H1 (cell line): ENCODE measurements at regions not wholly inside any gene's neighbourhood (a gene's known extent, or its start where the extent isn't known, plus 50 kb on each side); places are given as distances from the start of the nearest gene placed in this dataset.

Source experiments
- BRCA1 ChIP-seq: IDR thresholded peaks from 2 replicates; pipeline ENCODE4 v1.6.1; 2012; ENCODE audit warnings: low read depth, low read length, improper control_type of control experiment
- CBX8 ChIP-seq: fragments of 300-800, 300-1000 bp; sonication (generic); IDR thresholded peaks from 2 replicates; pipeline ENCODE4 v1.7.1; 2016; ENCODE audit warnings: low read depth, low read length, borderline replicate concordance
- CHD1 ChIP-seq: IDR thresholded peaks from 2 replicates; pipeline ENCODE4 v1.6.1; 2012; ENCODE audit warnings: low read depth, low read length, improper control_type of control experiment
- EP300 ChIP-seq, 2 experiments: IDR thresholded peaks; 1 replicate in 1 of 2; 2 replicates in 1 of 2; pipeline ENCODE4 v1.6.1; 2011 to 2012; ENCODE audit warnings: low read depth in 2 of 2, low read length in 2 of 2, mild to moderate bottlenecking in 2 of 2, borderline replicate concordance in 1 of 2, inconsistent platforms in 1 of 2, moderate library complexity in 1 of 2
- POLR2A ChIP-seq, 2 experiments: IDR thresholded peaks; 1 replicate in 1 of 2; 2 replicates in 1 of 2; pipeline ENCODE4 v1.6.1; 2011; ENCODE audit warnings: low read depth in 2 of 2, low read length in 2 of 2, mild to moderate bottlenecking in 2 of 2; ENCODE audit errors: control extremely low read depth in 1 of 2
- POLR2AphosphoS5 ChIP-seq: IDR thresholded peaks from 2 replicates; pipeline ENCODE4 v1.6.1; 2011; ENCODE audit warnings: low read depth, low read length
- SP4 ChIP-seq: IDR thresholded peaks from 2 replicates; pipeline ENCODE4 v1.6.1; 2012; ENCODE audit warnings: low read length, inconsistent platforms
- TAF1 ChIP-seq: IDR thresholded peaks from 2 replicates; pipeline ENCODE4 v1.6.1; 2011; ENCODE audit warnings: mild to moderate bottlenecking, low read depth, low read length
- TAF7 ChIP-seq: optimal IDR thresholded peaks from 2 replicates; pipeline ENCODE3; 2011; ENCODE audit warnings: low read depth, mild to moderate bottlenecking, inconsistent platforms, low read length, moderate library complexity, borderline replicate concordance
- YY1 ChIP-seq: IDR thresholded peaks from 2 replicates; pipeline ENCODE4 v1.6.1; 2011; ENCODE audit warnings: low read depth, mild to moderate bottlenecking, low read length
- TF ChIP-seq, protein P1 (sequence below), 3 experiments: IDR thresholded peaks; 1 replicate in 2 of 3; 2 replicates in 1 of 3; pipeline versions ENCODE4 v1.5.1 to v1.6.1; 2011; ENCODE audit warnings: low read length in 3 of 3, mild to moderate bottlenecking in 3 of 3, inconsistent platforms in 2 of 3, low read depth in 1 of 3, moderate library complexity in 1 of 3; ENCODE audit not compliant: insufficient read depth in 1 of 3; ENCODE audit errors: control extremely low read depth in 1 of 3

GRCh38 chr2:46843316-46843715 is 72.3 kb downstream of the MCFD2 start:
- TF ChIP-seq POLR2AphosphoS5, result no peak
- no peak for TF ChIP-seq YY1
- TF ChIP-seq TAF7, result no peak
- no peak for TF ChIP-seq BRCA1
- TF ChIP-seq, protein P1, sequence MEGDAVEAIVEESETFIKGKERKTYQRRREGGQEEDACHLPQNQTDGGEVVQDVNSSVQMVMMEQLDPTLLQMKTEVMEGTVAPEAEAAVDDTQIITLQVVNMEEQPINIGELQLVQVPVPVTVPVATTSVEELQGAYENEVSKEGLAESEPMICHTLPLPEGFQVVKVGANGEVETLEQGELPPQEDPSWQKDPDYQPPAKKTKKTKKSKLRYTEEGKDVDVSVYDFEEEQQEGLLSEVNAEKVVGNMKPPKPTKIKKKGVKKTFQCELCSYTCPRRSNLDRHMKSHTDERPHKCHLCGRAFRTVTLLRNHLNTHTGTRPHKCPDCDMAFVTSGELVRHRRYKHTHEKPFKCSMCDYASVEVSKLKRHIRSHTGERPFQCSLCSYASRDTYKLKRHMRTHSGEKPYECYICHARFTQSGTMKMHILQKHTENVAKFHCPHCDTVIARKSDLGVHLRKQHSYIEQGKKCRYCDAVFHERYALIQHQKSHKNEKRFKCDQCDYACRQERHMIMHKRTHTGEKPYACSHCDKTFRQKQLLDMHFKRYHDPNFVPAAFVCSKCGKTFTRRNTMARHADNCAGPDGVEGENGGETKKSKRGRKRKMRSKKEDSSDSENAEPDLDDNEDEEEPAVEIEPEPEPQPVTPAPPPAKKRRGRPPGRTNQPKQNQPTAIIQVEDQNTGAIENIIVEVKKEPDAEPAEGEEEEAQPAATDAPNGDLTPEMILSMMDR (IDR thresholded peaks at IDR 0.05; ENCODE audit: control extremely low read depth in 1 of 3, insufficient read depth in 1 of 3, low read depth in 1 of 3, low read length in 3 of 3), result no peak
- TF ChIP-seq TAF1, result no peak
- TF ChIP-seq POLR2A (IDR thresholded peaks at IDR 0.05; ENCODE audit: control extremely low read depth in 1 of 2, low read depth in 2 of 2, low read length in 2 of 2), result no peak
- TF ChIP-seq EP300 (IDR thresholded peaks at IDR 0.05; ENCODE audit: borderline replicate concordance in 1 of 2, low read depth in 2 of 2, low read length in 2 of 2), result no peak
- TF ChIP-seq CBX8, result no peak
- TF ChIP-seq SP4, result no peak
- no peak for TF ChIP-seq CHD1
